IMR-90 (cell line): ENCODE measurements at regions not wholly inside any gene's neighbourhood (a gene's known extent, or its start where the extent isn't known, plus 50 kb on each side); places are given as distances from the start of the nearest gene placed in this dataset.

Experiments
- ATAC-seq: fragments of 200-7000 bp; cut with Tn5 transposase; 2 replicates; pipeline ENCODE4 v1.9.1; 2020; ENCODE audit warnings: low read depth, mild to moderate bottlenecking, moderate library complexity
- BruUV-seq: library from RNA; stranded (reverse); fragments of 400-500 nt; replicated peaks from 2 replicates; lab custom pipeline; 2021; lab: Mats Ljungman, UMichigan
- CTCF ChIA-PET: fragments of 300-600 bp; formaldehyde crosslinking; extraction: SDS; loops from one replicate; lab custom pipeline; 2021; ENCODE audit warnings: antibody characterized with exemption; lab: Yijun Ruan, JAX
- POLR2A ChIA-PET: fragments of 300-600 bp; sonication (Branson Sonifier 250); formaldehyde crosslinking; loops from one replicate; lab custom pipeline; 2022; ENCODE audit warnings: antibody characterized with exemption; ENCODE audit not compliant: unreplicated experiment; lab: Charles Lee
- DNase-seq: peaks from one replicate; pipeline ENCODE4 v3.0.0; 2013
- H2AFZ ChIP-seq: replicated peaks from 2 replicates; pipeline ENCODE3; 2013; ENCODE audit warnings: low read length, mild to moderate bottlenecking; ENCODE audit not compliant: poor library complexity
- H2AK5ac ChIP-seq: 2 replicates; pipeline ENCODE4 v1.6.1; 2013; ENCODE audit warnings: low read depth, low read length, inconsistent platforms
- H2AK9ac ChIP-seq: replicated peaks from 2 replicates; pipeline ENCODE3; 2013; ENCODE audit warnings: mild to moderate bottlenecking, low read depth, low read length, moderate library complexity; ENCODE audit not compliant: poor library complexity
- H2BK120ac ChIP-seq: 2 replicates; pipeline ENCODE4 v1.6.1; 2013; ENCODE audit warnings: low read depth, low read length, inconsistent platforms
- H2BK15ac ChIP-seq: 3 replicates; pipeline ENCODE4 v1.6.1; 2013; ENCODE audit warnings: low read depth, low read length, inconsistent platforms
- H2BK20ac ChIP-seq: 2 replicates; pipeline ENCODE4 v1.6.1; 2013; ENCODE audit warnings: low read depth, mild to moderate bottlenecking, inconsistent platforms, low read length, moderate library complexity
- H2BK5ac ChIP-seq: 2 replicates; pipeline ENCODE4 v1.6.1; 2013; ENCODE audit warnings: mild to moderate bottlenecking, low read depth, low read length, inconsistent platforms; ENCODE audit not compliant: poor library complexity, severe bottlenecking
- H3K14ac ChIP-seq: replicated peaks from 2 replicates; pipeline ENCODE4 v1.6.1; 2013; ENCODE audit warnings: low read depth, low read length, inconsistent platforms
- H3K18ac ChIP-seq: 2 replicates; pipeline ENCODE4 v1.6.1; 2013; ENCODE audit warnings: low read depth, low read length, control low read depth
- H3K23ac ChIP-seq: 2 replicates; pipeline ENCODE4 v1.6.1; 2013; ENCODE audit warnings: low read depth, low read length, inconsistent platforms
- H3K27ac ChIP-seq: 2 replicates; pipeline ENCODE4 v1.5.1; 2013; ENCODE audit warnings: mild to moderate bottlenecking, control low read depth, low read length; ENCODE audit not compliant: insufficient read depth
- H3K27me3 ChIP-seq: 2 replicates; pipeline ENCODE4 v1.6.1; 2013; ENCODE audit warnings: low read length; ENCODE audit not compliant: control insufficient read depth, insufficient read depth
- H3K36me3 ChIP-seq: 2 replicates; pipeline ENCODE4 v1.6.1; 2013; ENCODE audit warnings: low read length, mixed read lengths; ENCODE audit not compliant: control insufficient read depth, insufficient read depth
- H3K4ac ChIP-seq: 2 replicates; pipeline ENCODE4 v1.6.1; 2013; ENCODE audit warnings: low read depth, low read length, inconsistent platforms
- H3K4me1 ChIP-seq: 2 replicates; pipeline ENCODE4 v1.6.1; 2013; ENCODE audit warnings: low read length, mixed read lengths; ENCODE audit not compliant: control insufficient read depth, insufficient read depth
- H3K4me2 ChIP-seq: 2 replicates; pipeline ENCODE4 v1.6.1; 2013; ENCODE audit warnings: low read depth, mild to moderate bottlenecking, control low read depth, low read length, moderate library complexity
- H3K4me3 ChIP-seq: 2 replicates; pipeline ENCODE4 v1.5.1; 2013; ENCODE audit warnings: low read depth, mild to moderate bottlenecking, control low read depth, low read length, moderate library complexity; ENCODE audit not compliant: insufficient read depth
- H3K56ac ChIP-seq: 2 replicates; pipeline ENCODE4 v1.6.1; 2013; ENCODE audit warnings: low read length, inconsistent platforms; ENCODE audit not compliant: insufficient read depth; ENCODE audit errors: extremely low read depth
- H3K79me1 ChIP-seq, 2 experiments: 2 replicates each; pipeline ENCODE4 v1.6.1; 2013; ENCODE audit warnings: low read length in 2 of 2, inconsistent platforms in 1 of 2, low read depth in 1 of 2
- H3K9ac ChIP-seq: 2 replicates; pipeline ENCODE4 v1.6.1; 2013; ENCODE audit warnings: low read depth, low read length, control low read depth
- H3K9me1 ChIP-seq: 2 replicates; pipeline ENCODE4 v1.6.1; 2013; ENCODE audit warnings: low read length, inconsistent platforms; ENCODE audit not compliant: insufficient read depth
- H3K9me3 ChIP-seq: 2 replicates; pipeline ENCODE4 v1.6.1; 2013; ENCODE audit warnings: low read length; ENCODE audit not compliant: control insufficient read depth, insufficient read depth
- H4K20me1 ChIP-seq: 2 replicates; pipeline ENCODE4 v1.6.1; 2013; ENCODE audit warnings: low read length, inconsistent platforms; ENCODE audit not compliant: insufficient read depth
- H4K5ac ChIP-seq: 2 replicates; pipeline ENCODE4 v1.6.1; 2013; ENCODE audit warnings: mild to moderate bottlenecking, low read depth, low read length, control low read depth
- H4K8ac ChIP-seq, 2 experiments: 2 replicates each; pipeline ENCODE4 v1.6.1; 2013; ENCODE audit warnings: low read depth in 2 of 2, low read length in 2 of 2, control low read depth in 1 of 2, inconsistent platforms in 1 of 2
- H4K91ac ChIP-seq: 2 replicates; pipeline ENCODE4 v1.6.1; 2013; ENCODE audit warnings: low read depth, low read length, inconsistent platforms; ENCODE audit not compliant: insufficient read depth
- BHLHE40 ChIP-seq: fragments of 150-350 bp; IDR thresholded peaks from 2 replicates; pipeline ENCODE4 v1.6.1; 2016; ENCODE audit warnings: mild to moderate bottlenecking, low read depth, low read length
- CEBPB ChIP-seq: IDR thresholded peaks from 2 replicates; pipeline ENCODE4 v1.6.1; 2012; ENCODE audit warnings: low read depth, low read length, improper control_type of control experiment
- CHD1 ChIP-seq: IDR thresholded peaks from 2 replicates; pipeline ENCODE4 v1.6.1; 2012; ENCODE audit warnings: low read depth, low read length, improper control_type of control experiment
- FOS ChIP-seq: fragments of 150-350 bp; IDR thresholded peaks from 2 replicates; pipeline ENCODE4 v1.6.1; 2016; ENCODE audit warnings: low read depth, low read length
- MAFK ChIP-seq: IDR thresholded peaks from 2 replicates; pipeline ENCODE4 v1.6.1; 2012; ENCODE audit warnings: low read depth, low read length, improper control_type of control experiment
- MAZ ChIP-seq: IDR thresholded peaks from 2 replicates; pipeline ENCODE4 v1.6.1; 2012; ENCODE audit warnings: low read depth, mild to moderate bottlenecking, low read length, improper control_type of control experiment, moderate library complexity, borderline replicate concordance
- MXI1 ChIP-seq: IDR thresholded peaks from 2 replicates; pipeline ENCODE4 v1.6.1; 2012; ENCODE audit warnings: low read depth, mild to moderate bottlenecking, low read length, moderate library complexity, borderline replicate concordance
- NFE2L2 ChIP-seq: fragments of 150-350 bp; IDR thresholded peaks from 2 replicates; pipeline ENCODE4 v1.6.1; 2016; ENCODE audit warnings: low read depth, mild to moderate bottlenecking, low read length
- POLR2A ChIP-seq: IDR thresholded peaks from 2 replicates; pipeline ENCODE4 v1.6.1; 2012; ENCODE audit warnings: mild to moderate bottlenecking, low read depth, low read length
- RAD21 ChIP-seq: IDR thresholded peaks from 2 replicates; pipeline ENCODE4 v1.6.1; 2012; ENCODE audit warnings: low read length, improper control_type of control experiment
- RCOR1 ChIP-seq: IDR thresholded peaks from 2 replicates; pipeline ENCODE4 v1.6.1; 2012; ENCODE audit warnings: mild to moderate bottlenecking, low read length, improper control_type of control experiment; ENCODE audit not compliant: insufficient replicate concordance
- RFX5 ChIP-seq: IDR thresholded peaks from 2 replicates; pipeline ENCODE4 v1.8.0; 2012; ENCODE audit warnings: low read depth, mild to moderate bottlenecking, low read length, moderate library complexity
- SMC3 ChIP-seq: fragments of 150-350 bp; IDR thresholded peaks from 2 replicates; pipeline ENCODE4 v1.6.1; 2016; ENCODE audit warnings: low read depth, mild to moderate bottlenecking, antibody characterized with exemption, low read length, moderate library complexity
- USF2 ChIP-seq: fragments of 150-350 bp; IDR thresholded peaks from 2 replicates; pipeline ENCODE4 v1.6.1; 2017; ENCODE audit warnings: mild to moderate bottlenecking, antibody characterized with exemption, low read length, low read depth
- dilution Hi-C: fragments of 300-500 bp; cut with HindIII; formaldehyde crosslinking; loops from one replicate; pipeline ENCODE4 v1.14.3; 2018; ENCODE audit warnings: low sequenced_read_pairs; ENCODE audit not compliant: unreplicated experiment
- in situ Hi-C: fragments of 300-500 bp; cut with MboI; formaldehyde crosslinking; loops from 3 replicates; pipeline ENCODE4 v1.14.3; 2019; ENCODE audit warnings: low sequenced_read_pairs, inconsistent platforms, mixed read lengths
- intact Hi-C: fragments of 100-400 bp; cut with micrococcal nuclease; formaldehyde crosslinking; loops from 2 replicates; pipeline ENCODE4 v1.10.0; 2022
- TF ChIP-seq, protein P1 (sequence below): fragments of 150-350 bp; IDR thresholded peaks from 2 replicates; pipeline ENCODE4 v1.6.1; 2016; ENCODE audit warnings: low read depth, mild to moderate bottlenecking, low read length, moderate library complexity, borderline replicate concordance
- TF ChIP-seq, protein P2 (sequence below): conservative IDR thresholded peaks from 2 replicates; pipeline ENCODE4 v1.5.1; 2012; ENCODE audit warnings: mild to moderate bottlenecking, low read depth, low read length, improper control_type of control experiment

- Histone ChIP-seq H2BK5ac (no peak overlapping the region), H4K20me1 (no peaks in the 10 kb centered on the region), H2AFZ (no peak overlapping the region), H3K27me3 (no peaks in the 10 kb centered on the region), H3K9me3 (peaks cover 2% of the 10 kb centered on the region; the same call in 1 of the 2 replicates), H3K36me3 (no peaks in the 10 kb centered on the region), H4K8ac (no peak overlapping the region), H3K4me2 (no peak overlapping the region), H3K9ac (no peak overlapping the region), H3K4me3 (no peak overlapping the region), H3K14ac (no peak overlapping the region), H4K5ac (no peak overlapping the region), H4K91ac (no peak overlapping the region), H3K79me1 (no peaks in the 10 kb centered on the region), H2AK9ac (no peak overlapping the region), H3K27ac (no peak overlapping the region), H3K4me1 (no peaks in the 10 kb centered on the region), H2BK20ac (no peak overlapping the region), H2BK120ac (no peak overlapping the region), H2BK15ac (no peak overlapping the region), H2AK5ac (no peak overlapping the region), H3K4ac (no peak overlapping the region), H3K9me1 (no peaks in the 10 kb centered on the region), H3K18ac (no peak overlapping the region), H3K56ac (no peak overlapping the region), H3K23ac (no peak overlapping the region)
- TF ChIP-seq NFE2L2 (no peak), SMC3 (no peak), MXI1 (no peak), RAD21 (no peak), USF2 (no peak), RCOR1 (no peak), CHD1 (no peak), RFX5 (no peak), FOS (no peak), POLR2A (no peak), BHLHE40 (no peak), MAZ (no peak), MAFK (no peak), CEBPB (no peak)
- TF ChIP-seq, protein P1, sequence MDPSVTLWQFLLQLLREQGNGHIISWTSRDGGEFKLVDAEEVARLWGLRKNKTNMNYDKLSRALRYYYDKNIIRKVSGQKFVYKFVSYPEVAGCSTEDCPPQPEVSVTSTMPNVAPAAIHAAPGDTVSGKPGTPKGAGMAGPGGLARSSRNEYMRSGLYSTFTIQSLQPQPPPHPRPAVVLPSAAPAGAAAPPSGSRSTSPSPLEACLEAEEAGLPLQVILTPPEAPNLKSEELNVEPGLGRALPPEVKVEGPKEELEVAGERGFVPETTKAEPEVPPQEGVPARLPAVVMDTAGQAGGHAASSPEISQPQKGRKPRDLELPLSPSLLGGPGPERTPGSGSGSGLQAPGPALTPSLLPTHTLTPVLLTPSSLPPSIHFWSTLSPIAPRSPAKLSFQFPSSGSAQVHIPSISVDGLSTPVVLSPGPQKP: no peak
- TF ChIP-seq, protein P2, sequence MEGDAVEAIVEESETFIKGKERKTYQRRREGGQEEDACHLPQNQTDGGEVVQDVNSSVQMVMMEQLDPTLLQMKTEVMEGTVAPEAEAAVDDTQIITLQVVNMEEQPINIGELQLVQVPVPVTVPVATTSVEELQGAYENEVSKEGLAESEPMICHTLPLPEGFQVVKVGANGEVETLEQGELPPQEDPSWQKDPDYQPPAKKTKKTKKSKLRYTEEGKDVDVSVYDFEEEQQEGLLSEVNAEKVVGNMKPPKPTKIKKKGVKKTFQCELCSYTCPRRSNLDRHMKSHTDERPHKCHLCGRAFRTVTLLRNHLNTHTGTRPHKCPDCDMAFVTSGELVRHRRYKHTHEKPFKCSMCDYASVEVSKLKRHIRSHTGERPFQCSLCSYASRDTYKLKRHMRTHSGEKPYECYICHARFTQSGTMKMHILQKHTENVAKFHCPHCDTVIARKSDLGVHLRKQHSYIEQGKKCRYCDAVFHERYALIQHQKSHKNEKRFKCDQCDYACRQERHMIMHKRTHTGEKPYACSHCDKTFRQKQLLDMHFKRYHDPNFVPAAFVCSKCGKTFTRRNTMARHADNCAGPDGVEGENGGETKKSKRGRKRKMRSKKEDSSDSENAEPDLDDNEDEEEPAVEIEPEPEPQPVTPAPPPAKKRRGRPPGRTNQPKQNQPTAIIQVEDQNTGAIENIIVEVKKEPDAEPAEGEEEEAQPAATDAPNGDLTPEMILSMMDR: no peak
- no peak for ATAC-seq
- dilution Hi-C loops: no loop called here
- BruUV-seq: no TSS peak
- intact Hi-C loops: loop anchor here (5.0 kb wide), 1 partner anchor 46 kb away; no protein-coding TSS in a partner anchor
- in situ Hi-C loops: no loop called here
- ChIA-PET CTCF (no interaction called here), POLR2A (no interaction called here)
- no peak for DNase-seq
Measured at GRCh38 chr2:147715807-147716206, 129.0 kb upstream of the ACVR2A start.
